HG02938 (cell line): ENCODE measurements at regions not wholly inside any gene's neighbourhood (a gene's known extent, or its start where the extent isn't known, plus 50 kb on each side); places are given as distances from the start of the nearest gene placed in this dataset.

Experiments
- ATAC-seq: cut with Tn5 transposase; IDR thresholded peaks from one replicate; pipeline ENCODE4 v1.9.1; 2021; ENCODE audit warnings: mild to moderate bottlenecking, moderate library complexity; ENCODE audit not compliant: unreplicated experiment

GRCh38 chr4:11625211-11625610 is 196.5 kb upstream of the HS3ST1 start:
- no peak for ATAC-seq

DNA sequence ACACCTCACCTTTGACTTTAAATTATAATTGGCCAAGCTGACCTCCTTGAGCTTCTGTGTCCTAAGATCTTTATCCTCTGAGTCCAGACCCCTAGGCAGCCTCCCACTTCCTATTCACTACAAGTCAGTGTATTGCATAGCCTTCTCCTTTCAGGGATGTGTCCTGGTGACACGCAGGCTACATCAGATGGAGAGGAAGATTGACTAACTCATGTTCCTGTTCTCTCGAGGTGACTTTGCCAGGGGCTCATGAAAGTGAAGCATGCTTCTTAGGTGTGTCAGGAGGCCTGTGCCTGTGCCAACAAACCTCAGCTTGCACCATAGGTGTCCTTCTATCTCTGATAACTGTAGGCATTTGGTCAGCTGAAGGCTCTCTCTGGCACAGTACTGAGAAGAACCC is 195.7 kb upstream of the HS3ST1 start:
- no peak for ATAC-seq

GRCh38 chr4:11623726-11624037 is 195.0 kb upstream of the HS3ST1 start:
- no peak for ATAC-seq

DNA sequence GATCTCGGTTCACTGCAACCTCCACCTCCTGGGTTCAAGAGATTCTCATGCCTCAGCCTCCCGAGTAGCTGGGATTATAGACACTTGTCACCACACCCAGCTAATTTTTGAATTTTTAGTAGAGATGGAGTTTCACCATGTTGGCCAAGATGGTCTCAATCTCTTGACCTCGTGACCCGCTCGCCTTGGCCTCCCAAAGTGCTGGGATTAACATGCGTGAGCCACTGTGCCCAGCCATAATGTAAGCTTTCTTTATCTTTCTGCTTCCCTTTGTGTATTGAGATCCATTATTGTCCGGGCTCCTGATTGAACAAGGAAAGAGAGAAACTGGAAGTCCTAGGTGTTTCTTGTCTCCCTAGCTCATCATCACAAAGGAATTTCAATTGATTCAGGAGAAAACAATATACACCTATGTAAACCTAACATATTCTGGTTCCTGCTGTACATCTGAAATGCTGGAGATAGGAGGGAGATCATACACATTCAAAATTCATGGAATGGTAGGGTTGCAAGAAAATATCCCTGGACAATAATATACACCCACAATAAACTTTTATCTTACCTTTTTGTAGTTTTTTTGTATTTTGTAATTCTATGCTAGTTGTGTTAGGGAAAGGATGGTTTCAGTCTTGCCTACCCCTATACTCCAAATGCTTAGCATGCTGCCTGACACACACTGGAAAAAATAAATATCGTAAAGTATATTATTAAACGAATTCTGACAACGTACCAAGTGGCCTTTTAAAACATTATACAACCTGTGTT is 194.4 kb upstream of the HS3ST1 start:
- no peak for ATAC-seq

- no peak for ATAC-seq
Observed at GRCh38 chr4:11620861-11621260, 192.2 kb upstream of the HS3ST1 start.

- ATAC-seq, result no peak
Observed at GRCh38 chr4:11618666-11619282, 190.1 kb upstream of the HS3ST1 start.

GRCh38 chr4:11616856-11617255 is 188.2 kb upstream of the HS3ST1 start:
- ATAC-seq, result no peak

- no peak for ATAC-seq
Observed at GRCh38 chr4:11615601-11616000, 186.9 kb upstream of the HS3ST1 start.

DNA sequence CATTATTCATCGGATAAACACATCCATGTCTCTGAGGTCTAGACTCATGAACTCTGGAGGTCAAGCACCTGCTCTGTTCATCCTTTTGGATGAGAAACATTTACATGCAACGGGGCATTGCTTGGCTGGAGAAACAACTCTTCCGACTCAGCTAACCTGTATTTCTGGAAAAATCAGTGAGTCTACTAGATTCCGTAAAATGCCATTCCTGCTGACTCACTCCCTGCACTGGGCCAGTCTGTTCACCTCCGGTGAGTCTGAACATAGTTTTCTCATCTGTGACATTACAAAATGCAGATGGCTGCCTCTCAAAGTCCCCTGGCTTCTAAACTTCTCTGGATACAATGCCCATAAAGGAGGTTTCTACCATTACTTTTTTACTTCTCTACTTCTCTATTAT is 185.7 kb upstream of the HS3ST1 start:
- no peak for ATAC-seq

GRCh38 chr4:11611868-11612267 is 183.2 kb upstream of the HS3ST1 start:
- no peak for ATAC-seq

GRCh38 chr4:11609751-11610150 is 181.1 kb upstream of the HS3ST1 start:
- no peak for ATAC-seq

DNA sequence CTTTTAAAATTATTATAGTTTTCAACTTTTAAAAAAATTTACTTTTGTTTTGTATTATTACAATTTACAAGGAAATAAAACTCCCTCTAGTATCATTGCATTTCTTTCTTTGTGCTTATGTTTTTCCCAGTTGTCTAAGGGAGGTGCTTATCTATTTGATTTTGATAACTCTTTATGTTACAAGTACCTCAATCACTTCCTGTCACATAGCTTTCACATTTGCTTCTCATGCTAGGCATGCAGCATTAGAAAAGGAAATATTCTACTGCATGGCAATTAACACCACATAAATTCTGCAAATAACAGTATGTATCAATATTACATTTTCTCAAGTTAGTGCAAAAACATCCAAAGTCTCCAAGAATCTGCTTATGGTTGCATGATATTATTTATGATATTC is 180.3 kb upstream of the HS3ST1 start:
- ATAC-seq, result no peak

DNA sequence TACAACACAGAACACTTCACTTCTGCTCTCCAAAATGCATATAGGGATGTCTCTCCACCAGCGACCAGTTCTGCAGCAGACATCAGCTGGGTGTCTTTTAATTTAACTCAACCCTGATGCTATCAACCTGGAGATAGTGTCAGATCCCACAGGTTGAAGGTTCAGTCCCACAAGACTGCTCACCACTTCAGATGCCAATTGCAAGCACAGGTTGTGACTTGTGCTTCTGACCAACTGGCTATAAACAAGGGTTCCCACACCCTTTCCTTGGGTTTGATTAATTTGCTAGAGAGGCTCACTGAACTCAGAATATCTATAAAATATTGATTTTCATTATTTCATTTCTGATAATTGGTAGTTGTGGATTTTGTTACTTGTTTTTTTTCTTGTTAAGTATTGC is 177.4 kb upstream of the HS3ST1 start:
- ATAC-seq, result no peak

DNA sequence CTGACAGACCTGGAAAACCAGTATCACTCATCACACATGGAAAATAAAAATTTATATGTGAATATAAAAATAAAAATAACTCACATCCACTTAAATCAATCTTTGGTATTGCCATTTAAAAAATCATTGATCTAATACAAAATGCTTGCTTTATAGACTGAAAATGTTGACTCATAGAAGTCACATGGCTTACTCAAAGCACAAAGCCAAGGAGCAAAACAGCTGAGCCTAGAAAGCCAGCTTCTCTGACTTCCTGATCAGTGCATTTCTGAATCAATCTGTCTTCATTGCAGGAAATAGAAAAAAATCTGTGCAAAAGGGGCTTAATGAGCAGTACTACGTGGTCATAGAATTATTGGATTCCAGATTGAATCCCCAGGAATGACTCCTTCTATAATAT is 176.9 kb upstream of the HS3ST1 start:
- ATAC-seq, result no peak

DNA sequence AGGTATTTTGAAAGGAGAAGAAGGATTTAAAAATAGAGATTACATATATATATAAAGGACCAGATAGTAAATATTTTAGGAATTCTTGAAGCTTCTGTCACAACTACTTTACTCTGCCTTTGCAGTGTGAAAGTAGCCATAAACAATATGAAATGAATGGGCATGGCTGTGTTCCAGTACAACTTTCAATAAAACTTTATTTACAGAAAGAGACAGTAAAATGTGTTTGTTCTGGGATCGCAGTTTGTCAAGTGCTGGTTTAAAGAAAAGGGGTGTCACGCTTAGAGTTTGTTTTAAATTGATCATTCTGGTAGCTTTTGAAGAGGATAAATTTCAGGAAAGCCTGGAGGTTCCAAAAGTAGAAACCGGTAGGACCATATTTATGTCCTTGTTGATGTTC is 176.1 kb upstream of the HS3ST1 start:
- no peak for ATAC-seq

- ATAC-seq, result no peak
Observed at GRCh38 chr4:11603591-11604194, 175.0 kb upstream of the HS3ST1 start.

DNA sequence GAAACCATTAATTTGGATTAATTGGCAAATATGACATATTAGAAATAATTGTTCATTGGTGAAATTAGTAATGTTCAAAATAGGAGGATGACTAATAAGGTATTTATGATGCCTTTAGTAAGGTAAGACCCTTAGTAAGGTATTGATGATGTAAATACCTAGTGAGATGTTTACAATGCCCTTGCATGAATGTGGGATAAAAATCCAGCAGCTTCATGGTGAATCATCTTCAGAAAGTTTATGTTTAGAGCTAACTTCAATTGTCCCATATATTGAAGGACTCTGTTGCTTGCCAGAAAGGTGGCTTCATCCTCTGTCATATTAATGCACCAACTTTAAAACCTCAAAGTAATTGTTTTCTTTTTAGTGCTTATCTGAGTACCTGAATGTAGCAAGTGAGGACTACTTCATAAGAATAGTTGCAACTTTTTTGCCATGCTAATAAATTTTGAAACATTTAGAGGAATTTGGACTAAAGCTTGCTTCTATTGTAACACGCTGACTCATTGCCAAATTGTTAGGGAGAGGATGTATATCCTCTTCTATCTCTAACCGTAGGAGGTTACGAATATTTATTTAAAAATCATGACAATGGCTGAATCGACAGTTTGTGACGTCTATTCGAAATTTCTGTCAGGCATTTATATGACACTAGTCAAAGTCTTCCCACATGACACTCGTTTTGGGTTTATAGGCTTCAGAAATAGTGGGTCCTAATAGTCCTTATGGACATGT is 174.1 kb upstream of the HS3ST1 start:
- ATAC-seq, result no peak

GRCh38 chr4:11599064-11599463 is 170.4 kb upstream of the HS3ST1 start:
- no peak for ATAC-seq

DNA sequence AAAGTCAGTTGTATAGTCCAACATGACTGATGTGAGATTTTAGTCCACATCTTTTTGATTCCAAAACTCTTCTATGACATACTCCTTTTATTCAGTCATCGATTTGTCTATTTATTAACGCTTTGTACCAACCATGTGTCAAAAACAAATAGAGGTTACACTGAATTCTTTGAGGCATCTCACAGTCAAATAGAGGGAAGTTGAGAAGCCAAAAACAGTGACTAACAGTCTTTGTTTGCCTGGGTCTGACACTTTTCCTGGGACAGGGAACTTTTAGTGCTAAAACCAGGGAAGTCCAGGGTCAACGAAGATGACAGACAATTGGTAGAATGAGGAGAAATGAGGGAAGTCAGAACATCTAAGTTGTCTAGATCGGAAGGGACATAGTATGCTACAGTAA is 169.9 kb upstream of the HS3ST1 start:
- no peak for ATAC-seq

DNA sequence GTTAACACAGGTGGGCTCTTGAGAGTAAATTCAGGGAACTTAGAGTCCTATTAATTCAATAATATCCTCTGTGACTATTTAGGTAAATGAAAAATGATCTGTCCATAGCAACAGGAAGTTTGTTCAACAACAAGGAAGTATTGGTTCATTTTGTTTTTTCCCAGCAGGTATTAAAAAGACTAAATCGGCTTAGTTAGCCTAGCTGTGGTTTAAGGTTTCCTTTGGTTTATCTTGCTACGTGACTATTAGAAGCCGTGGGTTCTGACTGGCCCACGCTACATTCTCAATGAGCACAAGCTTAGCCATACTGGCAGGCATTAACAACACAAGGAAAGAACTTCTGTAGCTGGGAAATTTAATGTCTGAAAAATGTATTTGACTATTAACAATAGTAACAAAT is 168.8 kb upstream of the HS3ST1 start:
- no peak for ATAC-seq

GRCh38 chr4:11596989-11597388 is 168.3 kb upstream of the HS3ST1 start:
- ATAC-seq, result no peak

DNA sequence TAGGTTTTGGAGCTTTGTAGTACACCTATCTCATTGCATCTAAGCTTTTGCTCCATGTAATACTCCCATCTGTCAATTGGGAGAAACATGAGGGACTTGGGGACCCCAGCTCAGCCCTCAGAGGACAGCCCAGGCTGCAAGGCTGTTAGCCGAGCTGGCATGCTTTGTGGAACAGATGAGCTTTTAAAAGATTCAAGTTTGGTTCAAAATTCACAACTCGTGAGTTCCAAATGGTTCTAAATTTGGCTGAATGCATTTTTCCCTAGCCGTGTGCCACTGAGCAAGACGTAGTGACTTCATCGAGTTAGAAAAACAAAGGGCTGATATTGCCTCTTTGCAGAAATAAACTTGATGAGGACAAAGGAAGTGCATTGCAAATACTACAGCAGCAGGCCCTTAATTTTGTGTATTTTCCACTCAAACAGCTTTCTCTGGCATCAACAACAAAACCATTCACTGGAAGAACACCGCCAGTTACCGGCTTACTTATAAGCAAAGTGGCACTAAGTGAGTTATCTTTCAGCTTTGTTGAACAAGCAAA is 165.0 kb upstream of the HS3ST1 start:
- no peak for ATAC-seq
